GM12878 (cell line): ENCODE measurements at regions not wholly inside any gene's neighbourhood (a gene's known extent, or its start where the extent isn't known, plus 50 kb on each side); places are given as distances from the start of the nearest gene placed in this dataset.
A peak's percentile ranks its signal among the peaks of the same experiment; 100 is the strongest.

Experiments used
- ATAC-seq: fragments of 200-7000 bp; cut with Tn5 transposase; 3 replicates; pipeline ENCODE4 v1.9.1; 2020; ENCODE audit warnings: mild to moderate bottlenecking, moderate library complexity
- BruUV-seq: library from RNA; stranded (reverse); fragments of 400-500 nt; replicated peaks from 2 replicates; lab custom pipeline; 2021; lab: Mats Ljungman, UMichigan
- CTCF ChIA-PET: fragments of 300-600 bp; sonication (Branson Sonifier 250); formaldehyde crosslinking; extraction: SDS; loops from one replicate; lab custom pipeline; 2021; ENCODE audit warnings: inconsistent platforms; lab: Yijun Ruan, JAX
- POLR2A ChIA-PET: fragments of 350-600 bp; formaldehyde crosslinking; extraction: SDS; loops from one replicate; lab custom pipeline; 2021; ENCODE audit warnings: inconsistent platforms; lab: Charles Lee
- RAD21 ChIA-PET: fragments of 300-600 bp; sonication (Branson Sonifier 250); formaldehyde crosslinking; loops from one replicate; lab custom pipeline; 2023; ENCODE audit warnings: antibody characterized with exemption; ENCODE audit not compliant: unreplicated experiment; lab: Charles Lee
- SMC1A ChIA-PET: fragments of 300-600 bp; sonication (Branson Sonifier 250); formaldehyde crosslinking; loops from one replicate; lab custom pipeline; 2023; ENCODE audit not compliant: unreplicated experiment, uncharacterized antibody; lab: Charles Lee
- DNase-seq: peaks from one replicate; pipeline ENCODE4 v3.0.0-alpha.2; 2011; ENCODE audit warnings: low read depth, low spot score
- FAIRE-seq: peaks from 3 replicates; lab custom pipeline; 2011; peaks lifted over from hg19 to GRCh38; lab: Jason Lieb, UNC
- H2AFZ ChIP-seq: 2 replicates; pipeline ENCODE4 v1.6.0; 2011; ENCODE audit warnings: low read depth, low read length, control low read depth; ENCODE audit not compliant: control insufficient read depth
- H3K27ac ChIP-seq: 2 replicates; pipeline ENCODE4 v1.5.1; 2011; ENCODE audit warnings: control low read depth; ENCODE audit not compliant: control insufficient read depth, insufficient read depth
- H3K27me3 ChIP-seq, 2 experiments: replicated peaks in 1 of 2; 2 replicates each; pipeline versions ENCODE4 v1.6.0 to v1.6.1; 2011; ENCODE audit warnings: low read length in 1 of 2; ENCODE audit not compliant: control insufficient read depth in 2 of 2, insufficient read depth in 2 of 2
- H3K36me3 ChIP-seq, 2 experiments: 2 replicates each; pipeline ENCODE4 v1.5.1; 2011; ENCODE audit warnings: low read length in 1 of 2; ENCODE audit not compliant: control insufficient read depth in 2 of 2, insufficient read depth in 2 of 2
- H3K4me1 ChIP-seq: 2 replicates; pipeline ENCODE4 v1.6.1; 2011; ENCODE audit warnings: mild to moderate bottlenecking, low read length, moderate library complexity, mixed read lengths; ENCODE audit not compliant: control insufficient read depth, insufficient read depth
- H3K4me2 ChIP-seq: 2 replicates; pipeline ENCODE4 v1.6.0; 2011; ENCODE audit warnings: control low read depth; ENCODE audit not compliant: control insufficient read depth, insufficient read depth
- H3K4me3 ChIP-seq: fragments of 200-600 bp; sonication (generic); 2 replicates; pipeline ENCODE4 v1.5.1; 2016
- H3K79me2 ChIP-seq: 2 replicates; pipeline ENCODE4 v1.6.0; 2011; ENCODE audit warnings: low read length; ENCODE audit not compliant: control insufficient read depth, insufficient read depth
- H3K9ac ChIP-seq: 2 replicates; pipeline ENCODE4 v1.8.0; 2011; ENCODE audit warnings: low read length, control low read depth, mixed read lengths; ENCODE audit not compliant: control insufficient read depth, insufficient read depth
- H3K9me3 ChIP-seq: replicated peaks from 3 replicates; pipeline ENCODE4 v1.5.1; 2011; ENCODE audit warnings: mild to moderate bottlenecking, low read length; ENCODE audit not compliant: control insufficient read depth, insufficient read depth
- H4K20me1 ChIP-seq: 2 replicates; pipeline ENCODE4 v1.6.0; 2011; ENCODE audit not compliant: control insufficient read depth, insufficient read depth
- ATF7 ChIP-seq: fragments of 450-650 bp; IDR thresholded peaks from 2 replicates; pipeline ENCODE4 v1.6.1; 2016; ENCODE audit warnings: low read depth, mild to moderate bottlenecking
- CBFB ChIP-seq: IDR thresholded peaks from 2 replicates; pipeline ENCODE4 v1.6.1; 2016; ENCODE audit warnings: antibody characterized with exemption, low read depth
- GABPA ChIP-seq: IDR thresholded peaks from 2 replicates; pipeline ENCODE4 v1.6.1; 2014; ENCODE audit warnings: antibody characterized with exemption, low read depth, mild to moderate bottlenecking, inconsistent platforms
- IKZF2 ChIP-seq, 2 experiments: fragments of 450-650 bp; IDR thresholded peaks; 2 replicates each; pipeline ENCODE4 v1.6.1; 2017; ENCODE audit warnings: mild to moderate bottlenecking in 2 of 2, moderate library complexity in 2 of 2
- JUNB ChIP-seq: IDR thresholded peaks from 2 replicates; pipeline ENCODE4 v1.6.1; 2016; ENCODE audit warnings: antibody characterized with exemption, mild to moderate bottlenecking
- TCF12 ChIP-seq: IDR thresholded peaks from 2 replicates; pipeline ENCODE4 v1.6.1; 2011; ENCODE audit warnings: low read depth, mild to moderate bottlenecking, low read length
- ZNF384 ChIP-seq: IDR thresholded peaks from 2 replicates; pipeline ENCODE4 v1.6.1; 2012; ENCODE audit warnings: low read depth, mild to moderate bottlenecking, low read length, improper control_type of control experiment, borderline replicate concordance
- ZZZ3 ChIP-seq: IDR thresholded peaks from 2 replicates; pipeline ENCODE4 v1.6.1; 2011; ENCODE audit warnings: low read depth; ENCODE audit not compliant: control insufficient read depth, insufficient read length
- WGBS: methylation state at CpG from one replicate; pipeline ENCODE4 v1.1.6; 2016; ENCODE audit warnings: low lambda C conversion rate; ENCODE audit not compliant: insufficient replicate concordance, insufficient coverage; ENCODE audit errors: missing lambda C conversion rate; 5-methylcytosine and 5-hydroxymethylcytosine counted together
- in situ Hi-C: fragments of 300-500 bp; cut with MboI; formaldehyde crosslinking; loops from 9 replicates; pipeline ENCODE4 v1.14.3; 2018; ENCODE audit warnings: mixed read lengths
- intact Hi-C: fragments of 100-400 bp; cut with micrococcal nuclease; formaldehyde crosslinking; loops from one replicate; pipeline ENCODE4 v1.14.2; 2022; ENCODE audit not compliant: unreplicated experiment
- TF ChIP-seq, protein P1 (sequence below): fragments of 450-650 bp; formaldehyde crosslinking; IDR thresholded peaks from 2 replicates; pipeline ENCODE4 v1.5.0; 2022; ENCODE audit warnings: mild to moderate bottlenecking, missing genetic modification characterization
- TF ChIP-seq, protein P2 (sequence below): fragments of 450-650 bp; IDR thresholded peaks from 2 replicates; pipeline ENCODE4 v1.6.1; 2016; ENCODE audit warnings: mild to moderate bottlenecking, moderate library complexity, borderline replicate concordance

DNA sequence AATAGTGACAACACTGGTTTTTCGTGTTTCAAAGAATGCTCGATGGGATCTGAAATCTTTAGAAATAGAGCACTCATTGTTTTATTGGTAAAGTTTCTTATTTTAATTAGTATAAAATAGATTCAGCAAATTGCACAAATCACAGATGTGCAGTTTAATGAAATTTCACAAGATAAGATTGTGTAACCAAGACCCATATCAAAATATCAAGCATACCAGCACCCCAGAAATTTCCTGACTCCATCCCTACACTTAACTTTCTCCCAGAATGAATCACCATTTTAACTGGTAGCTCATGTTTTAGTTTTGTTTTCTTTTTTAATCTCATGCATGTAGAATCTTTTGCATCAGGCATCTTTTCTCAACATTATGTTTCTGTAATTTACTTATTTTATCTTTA, 185.9 kb downstream of the KCNJ2 start:
- no peak overlapping the region for H3K4me3 ChIP-seq
- H3K4me1 ChIP-seq, result no peaks in the 10 kb centered on the region
- ChIA-PET POLR2A (interaction anchor here (0.7 to 1.9 kb wide), 3 partner anchors 10 to 46 kb away, joined by 3 to 4 read pairs (median 3); no protein-coding TSS in a partner anchor), RAD21 (interaction anchor here (1.2 to 3.6 kb wide), 4 partner anchors 11 to 197 kb away, joined by 3 to 22 read pairs (median 4); no protein-coding TSS in a partner anchor), CTCF (interaction anchor here (0.6 to 3.4 kb wide), 5 partner anchors 8 to 169 kb away, joined by 3 to 15 read pairs (median 4); no protein-coding TSS in a partner anchor), SMC1A (interaction anchor here (0.6 to 6.5 kb wide), 13 partner anchors 9 to 183 kb away, joined by 3 to 51 read pairs (median 8); no protein-coding TSS in a partner anchor)
- H3K9ac ChIP-seq, result no peak overlapping the region
- intact Hi-C loops (no loop called here), in situ Hi-C loops (no loop called here)
- ATAC-seq (no peak), FAIRE-seq (no peak), DNase-seq (no peak)
- 43% methylated on average over 2 of the region's 2 CpGs for WGBS
- no peaks in the 10 kb centered on the region for H4K20me1 ChIP-seq
- no peak overlapping the region for H3K27ac ChIP-seq
- H3K27me3 ChIP-seq, result no peaks in the 10 kb centered on the region
- BruUV-seq, result no TSS peak
- H2AFZ ChIP-seq, result no peak overlapping the region
- no peak overlapping the region for H3K4me2 ChIP-seq
- H3K79me2 ChIP-seq, result no peaks in the 10 kb centered on the region
- peak; percentile 35; the same call in 1 of the 2 replicates for TF ChIP-seq JUNB
- no peak for TF ChIP-seq TCF12
- no peaks in the 10 kb centered on the region for H3K9me3 ChIP-seq
- no peaks in the 10 kb centered on the region for H3K36me3 ChIP-seq

DNA sequence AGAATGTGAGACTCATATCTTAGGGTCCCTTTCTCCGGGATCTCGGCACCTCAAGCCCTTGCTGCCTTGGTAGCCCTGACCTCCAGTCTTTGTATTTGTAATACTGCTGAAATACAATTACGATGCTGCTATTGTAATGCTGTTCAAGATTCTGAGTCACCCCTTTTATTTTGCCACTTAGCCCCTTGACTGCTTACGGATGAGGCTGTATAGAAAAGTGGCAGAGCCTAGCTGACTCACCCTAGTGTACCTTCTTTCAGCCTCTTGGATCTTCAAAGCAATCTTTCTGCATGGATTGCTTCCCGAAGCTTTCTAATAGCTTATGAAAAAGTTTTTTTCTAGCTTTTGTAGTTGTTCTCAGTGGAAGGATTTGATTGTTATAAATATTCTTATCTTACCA, 187.9 kb downstream of the KCNJ2 start:
- Histone ChIP-seq H3K27me3 (no peaks in the 10 kb centered on the region), H3K27ac (no peak overlapping the region), H3K4me2 (no peak overlapping the region), H2AFZ (no peak overlapping the region), H3K9me3 (no peaks in the 10 kb centered on the region), H3K4me1 (no peaks in the 10 kb centered on the region), H3K9ac (no peak overlapping the region), H4K20me1 (no peaks in the 10 kb centered on the region), H3K4me3 (no peak overlapping the region), H3K36me3 (no peaks in the 10 kb centered on the region), H3K79me2 (no peaks in the 10 kb centered on the region)
- CTCF ChIA-PET, result interaction anchor here (1.2 kb wide), 1 partner anchor 62 kb away, joined by 3 read pairs; no protein-coding TSS in a partner anchor
- WGBS, result 36% methylated on average over 5 of the region's 5 CpGs
- in situ Hi-C loops, result no loop called here
- SMC1A ChIA-PET, result interaction anchor here (0.8 to 2.2 kb wide), 6 partner anchors 8 to 196 kb away, joined by 3 to 7 read pairs (median 4); no protein-coding TSS in a partner anchor
- RAD21 ChIA-PET, result interaction anchor here (1.4 kb wide), 1 partner anchor 48 kb away, joined by 3 read pairs; no protein-coding TSS in a partner anchor
- no peak for DNase-seq
- no peak for ATAC-seq
- POLR2A ChIA-PET, result no interaction called here
- intact Hi-C loops, result no loop called here
- BruUV-seq, result no TSS peak
- FAIRE-seq, result no peak
- TF ChIP-seq GABPA, result no peak
- TF ChIP-seq, protein P1, sequence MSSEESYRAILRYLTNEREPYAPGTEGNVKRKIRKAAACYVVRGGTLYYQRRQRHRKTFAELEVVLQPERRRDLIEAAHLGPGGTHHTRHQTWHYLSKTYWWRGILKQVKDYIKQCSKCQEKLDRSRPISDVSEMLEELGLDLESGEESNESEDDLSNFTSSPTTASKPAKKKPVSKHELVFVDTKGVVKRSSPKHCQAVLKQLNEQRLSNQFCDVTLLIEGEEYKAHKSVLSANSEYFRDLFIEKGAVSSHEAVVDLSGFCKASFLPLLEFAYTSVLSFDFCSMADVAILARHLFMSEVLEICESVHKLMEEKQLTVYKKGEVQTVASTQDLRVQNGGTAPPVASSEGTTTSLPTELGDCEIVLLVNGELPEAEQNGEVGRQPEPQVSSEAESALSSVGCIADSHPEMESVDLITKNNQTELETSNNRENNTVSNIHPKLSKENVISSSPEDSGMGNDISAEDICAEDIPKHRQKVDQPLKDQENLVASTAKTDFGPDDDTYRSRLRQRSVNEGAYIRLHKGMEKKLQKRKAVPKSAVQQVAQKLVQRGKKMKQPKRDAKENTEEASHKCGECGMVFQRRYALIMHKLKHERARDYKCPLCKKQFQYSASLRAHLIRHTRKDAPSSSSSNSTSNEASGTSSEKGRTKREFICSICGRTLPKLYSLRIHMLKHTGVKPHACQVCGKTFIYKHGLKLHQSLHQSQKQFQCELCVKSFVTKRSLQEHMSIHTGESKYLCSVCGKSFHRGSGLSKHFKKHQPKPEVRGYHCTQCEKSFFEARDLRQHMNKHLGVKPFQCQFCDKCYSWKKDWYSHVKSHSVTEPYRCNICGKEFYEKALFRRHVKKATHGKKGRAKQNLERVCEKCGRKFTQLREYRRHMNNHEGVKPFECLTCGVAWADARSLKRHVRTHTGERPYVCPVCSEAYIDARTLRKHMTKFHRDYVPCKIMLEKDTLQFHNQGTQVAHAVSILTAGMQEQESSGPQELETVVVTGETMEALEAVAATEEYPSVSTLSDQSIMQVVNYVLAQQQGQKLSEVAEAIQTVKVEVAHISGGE, result no peak
- TF ChIP-seq CBFB, result no peak
- no peak for TF ChIP-seq ZZZ3
- TF ChIP-seq ZNF384, result no peak
- TF ChIP-seq ATF7, result no peak
- TF ChIP-seq, protein P2, sequence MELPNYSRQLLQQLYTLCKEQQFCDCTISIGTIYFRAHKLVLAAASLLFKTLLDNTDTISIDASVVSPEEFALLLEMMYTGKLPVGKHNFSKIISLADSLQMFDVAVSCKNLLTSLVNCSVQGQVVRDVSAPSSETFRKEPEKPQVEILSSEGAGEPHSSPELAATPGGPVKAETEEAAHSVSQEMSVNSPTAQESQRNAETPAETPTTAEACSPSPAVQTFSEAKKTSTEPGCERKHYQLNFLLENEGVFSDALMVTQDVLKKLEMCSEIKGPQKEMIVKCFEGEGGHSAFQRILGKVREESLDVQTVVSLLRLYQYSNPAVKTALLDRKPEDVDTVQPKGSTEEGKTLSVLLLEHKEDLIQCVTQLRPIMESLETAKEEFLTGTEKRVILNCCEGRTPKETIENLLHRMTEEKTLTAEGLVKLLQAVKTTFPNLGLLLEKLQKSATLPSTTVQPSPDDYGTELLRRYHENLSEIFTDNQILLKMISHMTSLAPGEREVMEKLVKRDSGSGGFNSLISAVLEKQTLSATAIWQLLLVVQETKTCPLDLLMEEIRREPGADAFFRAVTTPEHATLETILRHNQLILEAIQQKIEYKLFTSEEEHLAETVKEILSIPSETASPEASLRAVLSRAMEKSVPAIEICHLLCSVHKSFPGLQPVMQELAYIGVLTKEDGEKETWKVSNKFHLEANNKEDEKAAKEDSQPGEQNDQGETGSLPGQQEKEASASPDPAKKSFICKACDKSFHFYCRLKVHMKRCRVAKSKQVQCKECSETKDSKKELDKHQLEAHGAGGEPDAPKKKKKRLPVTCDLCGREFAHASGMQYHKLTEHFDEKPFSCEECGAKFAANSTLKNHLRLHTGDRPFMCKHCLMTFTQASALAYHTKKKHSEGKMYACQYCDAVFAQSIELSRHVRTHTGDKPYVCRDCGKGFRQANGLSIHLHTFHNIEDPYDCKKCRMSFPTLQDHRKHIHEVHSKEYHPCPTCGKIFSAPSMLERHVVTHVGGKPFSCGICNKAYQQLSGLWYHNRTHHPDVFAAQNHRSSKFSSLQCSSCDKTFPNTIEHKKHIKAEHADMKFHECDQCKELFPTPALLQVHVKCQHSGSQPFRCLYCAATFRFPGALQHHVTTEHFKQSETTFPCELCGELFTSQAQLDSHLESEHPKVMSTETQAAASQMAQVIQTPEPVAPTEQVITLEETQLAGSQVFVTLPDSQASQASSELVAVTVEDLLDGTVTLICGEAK, result no peak
- no peak for TF ChIP-seq IKZF2 (IDR thresholded peaks at IDR 0.05)
